ENCODE measurements at regions not wholly inside any gene's neighbourhood (a gene's known extent, or its start where the extent isn't known, plus 50 kb on each side); places are given as distances from the start of the nearest gene placed in this dataset.

GRCh38 chr12:87272851-87273250 is 756.4 kb downstream of the C12orf50 start:
- TF ChIP-seq POLR2A (IDR thresholded peaks at IDR 0.05) (no peak), CTCF (IDR thresholded peaks at IDR 0.05) (no peak)

All from transverse colon (tissue), 3 donors.